RWPE1 (cell line): ENCODE measurements at regions not wholly inside any gene's neighbourhood (a gene's known extent, or its start where the extent isn't known, plus 50 kb on each side); places are given as distances from the start of the nearest gene placed in this dataset.

ENCODE experiments used
- CTCF ChIA-PET: fragments of 350-600 bp; sonication (Branson Sonifier 250); formaldehyde crosslinking; extraction: SDS; loops from one replicate; lab custom pipeline; 2021; lab: Yijun Ruan, JAX
- POLR2A ChIA-PET: fragments of 400-600 bp; formaldehyde crosslinking; extraction: SDS; loops from one replicate; lab custom pipeline; 2020; ENCODE audit warnings: antibody characterized with exemption; ENCODE audit not compliant: low non-redundant PET; lab: Yijun Ruan, JAX
- DNase-seq: peaks from one replicate; pipeline ENCODE4 v3.0.0; 2012; ENCODE audit warnings: low spot score
- H3K27ac ChIP-seq: fragments of 450-650 bp; 2 replicates; pipeline ENCODE4 v1.5.1; 2017
- TF ChIP-seq, protein P1 (sequence below): fragments of 450-650 bp; conservative IDR thresholded peaks from 2 replicates; pipeline ENCODE4 v1.5.1; 2017; ENCODE audit warnings: low read depth, mild to moderate bottlenecking

DNA sequence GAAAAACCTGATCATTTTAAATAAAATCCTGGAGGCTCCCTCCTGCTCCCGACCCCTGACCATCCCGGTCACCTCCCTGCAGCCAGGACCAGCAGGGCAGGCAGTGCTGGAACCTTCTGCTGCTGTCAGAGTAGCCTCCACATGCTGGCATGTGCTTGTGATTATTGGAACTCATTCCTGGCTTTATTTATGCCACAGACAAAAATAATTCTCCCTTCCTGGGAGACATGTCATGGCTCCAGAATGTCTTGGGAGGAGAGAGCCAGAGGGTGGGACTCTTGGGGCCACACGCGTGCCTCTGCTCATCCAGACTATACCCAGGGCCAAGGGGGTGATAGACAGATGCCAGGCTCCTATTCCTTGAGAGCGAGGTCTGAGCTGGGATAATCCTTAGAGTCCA, 183.6 kb upstream of the RAB4A start:
- H3K27ac ChIP-seq = no peak overlapping the region
- ChIA-PET POLR2A (no interaction called here), CTCF (no interaction called here)
- TF ChIP-seq, protein P1, sequence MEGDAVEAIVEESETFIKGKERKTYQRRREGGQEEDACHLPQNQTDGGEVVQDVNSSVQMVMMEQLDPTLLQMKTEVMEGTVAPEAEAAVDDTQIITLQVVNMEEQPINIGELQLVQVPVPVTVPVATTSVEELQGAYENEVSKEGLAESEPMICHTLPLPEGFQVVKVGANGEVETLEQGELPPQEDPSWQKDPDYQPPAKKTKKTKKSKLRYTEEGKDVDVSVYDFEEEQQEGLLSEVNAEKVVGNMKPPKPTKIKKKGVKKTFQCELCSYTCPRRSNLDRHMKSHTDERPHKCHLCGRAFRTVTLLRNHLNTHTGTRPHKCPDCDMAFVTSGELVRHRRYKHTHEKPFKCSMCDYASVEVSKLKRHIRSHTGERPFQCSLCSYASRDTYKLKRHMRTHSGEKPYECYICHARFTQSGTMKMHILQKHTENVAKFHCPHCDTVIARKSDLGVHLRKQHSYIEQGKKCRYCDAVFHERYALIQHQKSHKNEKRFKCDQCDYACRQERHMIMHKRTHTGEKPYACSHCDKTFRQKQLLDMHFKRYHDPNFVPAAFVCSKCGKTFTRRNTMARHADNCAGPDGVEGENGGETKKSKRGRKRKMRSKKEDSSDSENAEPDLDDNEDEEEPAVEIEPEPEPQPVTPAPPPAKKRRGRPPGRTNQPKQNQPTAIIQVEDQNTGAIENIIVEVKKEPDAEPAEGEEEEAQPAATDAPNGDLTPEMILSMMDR = no peak
- no peak for DNase-seq

DNA sequence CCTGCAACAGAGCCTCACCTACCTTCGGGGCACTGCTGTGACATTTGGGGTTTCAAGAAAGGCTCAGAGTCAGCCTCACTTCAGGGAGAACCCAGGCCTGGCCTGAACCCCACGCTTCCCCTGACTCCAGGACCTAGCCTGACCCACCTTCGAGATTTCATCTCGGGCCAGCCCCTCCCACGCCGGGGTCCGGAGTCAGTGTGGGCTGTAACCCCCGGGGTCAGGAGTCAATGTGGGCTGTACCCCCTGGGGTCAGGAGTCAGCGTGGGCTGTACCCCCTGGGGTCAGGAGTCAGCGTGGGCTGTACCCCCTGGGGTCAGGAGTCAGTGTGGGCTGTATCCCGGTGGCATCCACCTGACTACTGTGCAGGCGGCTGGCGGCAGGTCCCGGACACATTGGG, 183.0 kb upstream of the RAB4A start:
- DNase-seq = no peak
- no peak overlapping the region for H3K27ac ChIP-seq
- ChIA-PET POLR2A (no interaction called here), CTCF (no interaction called here)
- TF ChIP-seq, protein P1 = no peak

GRCh38 chr1:229088711-229089110, 182.2 kb upstream of the RAB4A start:
- TF ChIP-seq, protein P1 = no peak
- CTCF ChIA-PET = no interaction called here
- no peak for DNase-seq
- POLR2A ChIA-PET = no interaction called here
- no peak overlapping the region for H3K27ac ChIP-seq

GRCh38 chr1:229089586-229090208, 181.2 kb upstream of the RAB4A start:
- TF ChIP-seq, protein P1 = no peak
- CTCF ChIA-PET = no interaction called here

DNA sequence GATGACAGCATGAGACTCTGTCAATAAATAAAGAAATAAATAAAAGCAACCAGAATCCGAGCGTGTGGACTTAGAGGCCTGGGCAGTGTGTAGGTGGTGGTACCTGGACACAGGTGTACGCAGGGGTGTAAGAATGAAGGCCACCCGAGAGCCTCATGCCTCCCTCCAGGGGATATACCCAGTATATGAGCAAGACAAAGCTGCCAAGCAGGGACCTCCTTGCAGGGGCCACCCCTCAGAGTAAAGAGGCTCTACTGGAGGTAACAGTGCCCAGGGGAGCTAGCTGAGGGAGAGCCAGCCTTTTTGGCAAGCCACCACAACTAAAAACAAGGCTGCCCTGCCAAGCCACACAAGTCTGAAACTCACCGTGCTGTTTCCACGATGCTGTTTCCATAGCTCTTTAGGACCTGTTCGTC, 179.2 kb upstream of the RAB4A start:
- no peak for DNase-seq
- TF ChIP-seq, protein P1 = no peak
- ChIA-PET POLR2A (no interaction called here), CTCF (interaction anchor here (0.7 kb wide), 1 partner anchor 140 kb away, joined by 4 read pairs; no protein-coding TSS in a partner anchor)
- H3K27ac ChIP-seq = no peak overlapping the region

More at GRCh38 chr1:229089586-229090208, 181.2 kb upstream of the RAB4A start:
- POLR2A ChIA-PET = no interaction called here
- no peak for DNase-seq
- H3K27ac ChIP-seq = no peak overlapping the region

DNA sequence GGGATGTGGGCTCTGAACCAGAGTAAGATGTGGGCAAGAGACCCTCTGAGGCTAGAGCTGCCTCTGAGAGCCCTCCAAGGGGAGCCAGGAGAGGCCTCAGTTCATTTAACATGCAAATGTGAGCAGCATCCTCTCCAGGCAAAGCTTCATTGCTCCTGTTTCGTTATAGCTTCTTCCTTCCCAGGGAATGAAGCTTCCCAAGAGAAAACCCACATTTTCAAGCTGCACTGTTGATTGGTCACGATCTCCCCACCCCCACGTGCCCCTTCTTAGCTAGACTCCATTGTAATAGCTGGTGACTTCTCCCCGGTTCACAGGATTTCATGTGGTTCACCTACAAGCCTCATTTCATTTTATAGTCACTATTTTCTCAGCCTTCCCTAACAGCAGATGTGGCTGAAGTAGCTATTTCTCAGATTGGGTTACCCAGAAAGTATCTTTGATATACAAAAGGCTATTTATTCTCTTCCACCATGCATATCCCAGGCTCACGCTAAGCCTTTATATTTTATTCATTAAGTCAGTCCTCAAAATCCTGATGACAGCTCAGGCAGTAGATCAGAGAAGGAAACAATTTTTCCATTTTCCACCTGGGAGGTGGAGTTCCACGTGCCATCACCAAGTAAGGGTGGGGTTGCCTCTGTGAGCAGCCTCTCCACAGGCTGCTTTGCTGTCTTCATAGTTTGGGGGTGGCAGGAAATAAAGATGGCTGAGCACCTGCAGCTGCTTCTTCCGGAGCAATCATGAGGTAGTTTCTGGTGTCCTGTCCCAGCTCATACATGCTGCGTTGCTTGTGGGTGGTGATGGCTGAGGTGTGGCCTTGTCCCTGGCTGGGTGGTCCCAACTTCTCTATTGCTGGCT, 178.3 kb upstream of the RAB4A start:
- no peak overlapping the region for H3K27ac ChIP-seq
- no peak for DNase-seq
- POLR2A ChIA-PET = no interaction called here
- CTCF ChIA-PET = no interaction called here
- TF ChIP-seq, protein P1 = no peak
